WTC11 (cell line): ENCODE measurements at regions not wholly inside any gene's neighbourhood (a gene's known extent, or its start where the extent isn't known, plus 50 kb on each side); places are given as distances from the start of the nearest gene placed in this dataset.

Experiments
- ATAC-seq: fragments of 200-7000 bp; cut with Tn5 transposase; 2 replicates; pipeline ENCODE4 v1.10.0; 2021; ENCODE audit warnings: mild to moderate bottlenecking, moderate library complexity
- CTCF ChIA-PET: fragments of 300-600 bp; sonication (Branson Sonifier 250); formaldehyde crosslinking; loops from one replicate; lab custom pipeline; 2021; ENCODE audit warnings: antibody characterized with exemption; lab: Charles Lee
- POLR2A ChIA-PET: fragments of 350-600 bp; sonication (Branson Sonifier 250); formaldehyde crosslinking; loops from one replicate; lab custom pipeline; 2021; ENCODE audit warnings: antibody characterized with exemption; lab: Charles Lee
- DNase-seq: peaks from one replicate; pipeline ENCODE4 v3.0.0; 2021; ENCODE audit warnings: low spot score
- H3K27ac Mint-ChIP-seq: 2 replicates; pipeline ENCODE4 v1.8.0; 2021; ENCODE audit warnings: mixed read lengths
- H3K27me3 Mint-ChIP-seq: 2 replicates; pipeline ENCODE4 v1.8.0; 2021; ENCODE audit warnings: low read depth, mild to moderate bottlenecking, moderate library complexity, mixed read lengths
- H3K36me3 Mint-ChIP-seq: 2 replicates; pipeline ENCODE4 v1.8.0; 2021; ENCODE audit warnings: mixed read lengths
- H3K4me1 Mint-ChIP-seq: 2 replicates; pipeline ENCODE4 v1.8.0; 2022; ENCODE audit warnings: mixed read lengths
- H3K4me3 Mint-ChIP-seq: 2 replicates; pipeline ENCODE4 v1.8.0; 2021; ENCODE audit warnings: mild to moderate bottlenecking, moderate library complexity, mixed read lengths
- H3K9me3 Mint-ChIP-seq: 2 replicates; pipeline ENCODE4 v1.8.0; 2021; ENCODE audit warnings: mixed read lengths
- CREB1 ChIP-seq: sonication (generic); formaldehyde crosslinking; IDR thresholded peaks from 2 replicates; pipeline ENCODE4 v1.8.0; 2023; ENCODE audit warnings: mild to moderate bottlenecking, missing genetic modification reagents
- CREM ChIP-seq: sonication (generic); formaldehyde crosslinking; IDR thresholded peaks from 2 replicates; pipeline ENCODE4 v1.8.1; 2022; ENCODE audit warnings: mild to moderate bottlenecking, missing genetic modification reagents, moderate library complexity
- MYBL2 ChIP-seq: sonication (generic); formaldehyde crosslinking; IDR thresholded peaks from 2 replicates; pipeline ENCODE4 v1.8.1; 2023; ENCODE audit warnings: mild to moderate bottlenecking, moderate library complexity, missing genetic modification reagents
- OVOL2 ChIP-seq: fragments of 250-450 bp; sonication (Bioruptor Pico); IDR thresholded peaks from 2 replicates; pipeline ENCODE4 v1.9.0; 2021; ENCODE audit warnings: mild to moderate bottlenecking, borderline replicate concordance
- PRRX2 ChIP-seq: fragments of 250-450 bp; sonication (Bioruptor Pico); IDR thresholded peaks from 2 replicates; pipeline ENCODE4 v1.8.0; 2021; ENCODE audit warnings: mild to moderate bottlenecking
- RELA ChIP-seq: sonication (generic); formaldehyde crosslinking; IDR thresholded peaks from 2 replicates; pipeline ENCODE4 v1.8.1; 2022; ENCODE audit warnings: missing genetic modification reagents, mild to moderate bottlenecking, borderline replicate concordance
- TCF7 ChIP-seq: sonication (generic); formaldehyde crosslinking; IDR thresholded peaks from 2 replicates; pipeline ENCODE4 v1.8.0; 2022; ENCODE audit warnings: mild to moderate bottlenecking, low read depth, missing genetic modification reagents, moderate library complexity
- TP53 ChIP-seq: sonication (generic); formaldehyde crosslinking; IDR thresholded peaks from 2 replicates; pipeline ENCODE4 v1.8.1; 2023; ENCODE audit warnings: mild to moderate bottlenecking, missing genetic modification reagents
- ZBTB21 ChIP-seq: sonication (generic); formaldehyde crosslinking; IDR thresholded peaks from 2 replicates; pipeline ENCODE4 v1.8.1; 2023; ENCODE audit warnings: mild to moderate bottlenecking, missing genetic modification reagents, borderline replicate concordance
- ZNF138 ChIP-seq: sonication (generic); formaldehyde crosslinking; conservative IDR thresholded peaks from 2 replicates; pipeline ENCODE4 v1.8.1; 2022; ENCODE audit warnings: mild to moderate bottlenecking, moderate library complexity, missing genetic modification reagents
- ZNF263 ChIP-seq: sonication (generic); formaldehyde crosslinking; IDR thresholded peaks from 2 replicates; pipeline ENCODE4 v1.8.1; 2022; ENCODE audit warnings: low read depth, mild to moderate bottlenecking, moderate library complexity, missing genetic modification reagents
- ZNF396 ChIP-seq: fragments of 250-450 bp; sonication (Bioruptor Pico); IDR thresholded peaks from 2 replicates; pipeline ENCODE4 v1.8.0; 2021; ENCODE audit warnings: mild to moderate bottlenecking, moderate library complexity, borderline replicate concordance
- ZNF416 ChIP-seq: fragments of 250-450 bp; sonication (Bioruptor Pico); IDR thresholded peaks from 2 replicates; pipeline ENCODE4 v1.9.0; 2021; ENCODE audit warnings: mild to moderate bottlenecking, inconsistent platforms
- ZNF423 ChIP-seq: fragments of 250-450 bp; sonication (Bioruptor Pico); IDR thresholded peaks from 2 replicates; pipeline ENCODE4 v2.1.2; 2022; ENCODE audit warnings: mild to moderate bottlenecking, moderate library complexity
- TF ChIP-seq, protein P1 (sequence below): sonication (generic); formaldehyde crosslinking; IDR thresholded peaks from 2 replicates; pipeline ENCODE4 v1.8.1; 2022; ENCODE audit warnings: mild to moderate bottlenecking, moderate library complexity, missing genetic modification reagents
- TF ChIP-seq, protein P2 (sequence below): fragments of 250-450 bp; sonication (Bioruptor Pico); IDR thresholded peaks from 2 replicates; pipeline ENCODE4 v1.9.0; 2021; ENCODE audit warnings: mild to moderate bottlenecking, borderline replicate concordance
- TF ChIP-seq, protein P3 (sequence below): sonication (generic); formaldehyde crosslinking; conservative IDR thresholded peaks from 2 replicates; pipeline ENCODE4 v1.8.1; 2022; ENCODE audit warnings: mild to moderate bottlenecking, missing genetic modification reagents
- TF ChIP-seq, protein P4 (sequence below): fragments of 250-450 bp; sonication (Bioruptor Pico); IDR thresholded peaks from 2 replicates; pipeline ENCODE4 v1.9.0; 2021; ENCODE audit warnings: mild to moderate bottlenecking
- TF ChIP-seq, protein P5 (sequence below): sonication (generic); formaldehyde crosslinking; conservative IDR thresholded peaks from 2 replicates; pipeline ENCODE4 v1.8.1; 2023; ENCODE audit warnings: mild to moderate bottlenecking, low read depth, missing genetic modification reagents, moderate library complexity

DNA sequence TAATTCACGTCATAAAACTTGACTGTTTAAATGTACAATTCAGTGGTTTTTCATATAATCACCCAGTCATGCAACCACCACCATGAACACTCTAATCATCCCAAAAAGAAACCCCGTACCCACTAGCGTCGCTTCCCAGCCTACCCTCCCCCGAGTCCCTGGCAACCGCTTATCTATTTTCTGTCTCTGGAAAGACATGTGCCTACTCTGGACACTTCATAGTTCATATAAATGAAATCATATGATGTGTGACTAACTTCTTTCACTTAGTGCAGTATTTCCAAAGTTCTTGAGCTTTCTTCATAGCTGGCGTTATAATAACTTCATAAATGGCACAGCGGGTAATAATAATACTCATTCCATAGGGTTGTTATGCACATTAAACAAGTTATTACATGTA is 215.2 kb downstream of the MYLK4 start:
- CTCF ChIA-PET, result no interaction called here
- no peaks in the 10 kb centered on the region for H3K27me3 Mint-ChIP-seq
- POLR2A ChIA-PET, result no interaction called here

DNA sequence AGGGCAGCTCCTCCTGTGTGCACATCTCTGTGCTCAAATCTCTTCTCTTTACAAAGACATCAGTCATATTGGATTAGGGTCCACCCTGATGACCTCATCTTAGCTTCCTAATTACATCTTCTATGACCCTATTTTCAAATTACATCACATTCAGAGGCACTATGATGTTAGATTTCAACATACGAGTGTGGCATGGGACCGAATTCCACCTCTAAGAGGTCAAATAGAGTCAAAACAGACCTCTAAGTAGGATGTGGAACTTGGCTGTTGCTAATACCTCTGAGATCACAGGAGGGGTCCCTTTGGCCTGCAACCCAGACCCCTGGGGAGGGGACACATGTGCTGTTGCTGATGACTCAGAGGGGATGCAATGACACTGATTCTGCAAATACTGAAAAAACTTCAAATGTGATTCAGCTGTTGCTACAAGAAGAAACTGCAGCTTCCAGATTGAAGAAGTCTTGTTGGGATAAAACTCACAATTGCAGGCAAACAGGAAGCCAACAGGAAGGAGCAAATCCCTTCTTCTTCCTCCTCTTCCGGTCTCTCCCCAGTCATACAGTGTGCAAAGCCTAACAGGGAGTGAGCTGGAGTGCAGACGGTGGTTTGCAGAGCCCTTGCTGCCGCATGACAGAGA is 216.2 kb downstream of the MYLK4 start:
- H3K4me3 Mint-ChIP-seq, result no peak overlapping the region
- no peak for TF ChIP-seq TP53 (CRISPR knock-in tag)
- TF ChIP-seq TCF7 (CRISPR knock-in tag), result no peak
- TF ChIP-seq PRRX2 (CRISPR knock-in tag), result no peak
- no peak for TF ChIP-seq ZNF396 (CRISPR knock-in tag)
- TF ChIP-seq, protein P1, sequence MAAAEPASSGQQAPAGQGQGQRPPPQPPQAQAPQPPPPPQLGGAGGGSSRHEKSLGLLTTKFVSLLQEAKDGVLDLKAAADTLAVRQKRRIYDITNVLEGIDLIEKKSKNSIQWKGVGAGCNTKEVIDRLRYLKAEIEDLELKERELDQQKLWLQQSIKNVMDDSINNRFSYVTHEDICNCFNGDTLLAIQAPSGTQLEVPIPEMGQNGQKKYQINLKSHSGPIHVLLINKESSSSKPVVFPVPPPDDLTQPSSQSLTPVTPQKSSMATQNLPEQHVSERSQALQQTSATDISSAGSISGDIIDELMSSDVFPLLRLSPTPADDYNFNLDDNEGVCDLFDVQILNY, result no peak
- TF ChIP-seq, protein P2, sequence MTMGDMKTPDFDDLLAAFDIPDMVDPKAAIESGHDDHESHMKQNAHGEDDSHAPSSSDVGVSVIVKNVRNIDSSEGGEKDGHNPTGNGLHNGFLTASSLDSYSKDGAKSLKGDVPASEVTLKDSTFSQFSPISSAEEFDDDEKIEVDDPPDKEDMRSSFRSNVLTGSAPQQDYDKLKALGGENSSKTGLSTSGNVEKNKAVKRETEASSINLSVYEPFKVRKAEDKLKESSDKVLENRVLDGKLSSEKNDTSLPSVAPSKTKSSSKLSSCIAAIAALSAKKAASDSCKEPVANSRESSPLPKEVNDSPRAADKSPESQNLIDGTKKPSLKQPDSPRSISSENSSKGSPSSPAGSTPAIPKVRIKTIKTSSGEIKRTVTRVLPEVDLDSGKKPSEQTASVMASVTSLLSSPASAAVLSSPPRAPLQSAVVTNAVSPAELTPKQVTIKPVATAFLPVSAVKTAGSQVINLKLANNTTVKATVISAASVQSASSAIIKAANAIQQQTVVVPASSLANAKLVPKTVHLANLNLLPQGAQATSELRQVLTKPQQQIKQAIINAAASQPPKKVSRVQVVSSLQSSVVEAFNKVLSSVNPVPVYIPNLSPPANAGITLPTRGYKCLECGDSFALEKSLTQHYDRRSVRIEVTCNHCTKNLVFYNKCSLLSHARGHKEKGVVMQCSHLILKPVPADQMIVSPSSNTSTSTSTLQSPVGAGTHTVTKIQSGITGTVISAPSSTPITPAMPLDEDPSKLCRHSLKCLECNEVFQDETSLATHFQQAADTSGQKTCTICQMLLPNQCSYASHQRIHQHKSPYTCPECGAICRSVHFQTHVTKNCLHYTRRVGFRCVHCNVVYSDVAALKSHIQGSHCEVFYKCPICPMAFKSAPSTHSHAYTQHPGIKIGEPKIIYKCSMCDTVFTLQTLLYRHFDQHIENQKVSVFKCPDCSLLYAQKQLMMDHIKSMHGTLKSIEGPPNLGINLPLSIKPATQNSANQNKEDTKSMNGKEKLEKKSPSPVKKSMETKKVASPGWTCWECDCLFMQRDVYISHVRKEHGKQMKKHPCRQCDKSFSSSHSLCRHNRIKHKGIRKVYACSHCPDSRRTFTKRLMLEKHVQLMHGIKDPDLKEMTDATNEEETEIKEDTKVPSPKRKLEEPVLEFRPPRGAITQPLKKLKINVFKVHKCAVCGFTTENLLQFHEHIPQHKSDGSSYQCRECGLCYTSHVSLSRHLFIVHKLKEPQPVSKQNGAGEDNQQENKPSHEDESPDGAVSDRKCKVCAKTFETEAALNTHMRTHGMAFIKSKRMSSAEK (CRISPR knock-in tag), result no peak
- TF ChIP-seq RELA (CRISPR knock-in tag), result no peak
- no peak for TF ChIP-seq OVOL2
- no peak for TF ChIP-seq ZBTB21
- TF ChIP-seq MYBL2 (CRISPR knock-in tag), result no peak
- TF ChIP-seq ZNF423 (CRISPR knock-in tag), result no peak
- TF ChIP-seq, protein P3, sequence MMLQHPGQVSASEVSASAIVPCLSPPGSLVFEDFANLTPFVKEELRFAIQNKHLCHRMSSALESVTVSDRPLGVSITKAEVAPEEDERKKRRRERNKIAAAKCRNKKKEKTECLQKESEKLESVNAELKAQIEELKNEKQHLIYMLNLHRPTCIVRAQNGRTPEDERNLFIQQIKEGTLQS (CRISPR knock-in tag), result no peak
- H3K36me3 Mint-ChIP-seq, result no peaks in the 10 kb centered on the region
- peaks cover 8% of the 10 kb centered on the region for H3K4me1 Mint-ChIP-seq
- no peak overlapping the region for H3K27ac Mint-ChIP-seq
- ChIA-PET CTCF (no interaction called here), POLR2A (no interaction called here)
- no peaks in the 10 kb centered on the region; the same call in 1 of the 2 replicates for H3K27me3 Mint-ChIP-seq
- H3K9me3 Mint-ChIP-seq, result peaks cover 26% of the 10 kb centered on the region
- ATAC-seq (no peak), DNase-seq (no peak)

More for the DNA sequence above, 215.2 kb downstream of the MYLK4 start:
- Mint-ChIP-seq H3K4me1 (peaks cover 8% of the 10 kb centered on the region), H3K9me3 (peaks cover 21% of the 10 kb centered on the region), H3K27ac (no peak overlapping the region), H3K4me3 (no peak overlapping the region), H3K36me3 (no peaks in the 10 kb centered on the region)
- TF ChIP-seq CREM (no peak), TP53 (CRISPR knock-in tag) (no peak), ZNF423 (CRISPR knock-in tag) (no peak), CREB1 (no peak), ZNF263 (no peak), ZNF138 (CRISPR knock-in tag) (no peak), ZNF416 (CRISPR knock-in tag) (no peak)
- TF ChIP-seq, protein P4, sequence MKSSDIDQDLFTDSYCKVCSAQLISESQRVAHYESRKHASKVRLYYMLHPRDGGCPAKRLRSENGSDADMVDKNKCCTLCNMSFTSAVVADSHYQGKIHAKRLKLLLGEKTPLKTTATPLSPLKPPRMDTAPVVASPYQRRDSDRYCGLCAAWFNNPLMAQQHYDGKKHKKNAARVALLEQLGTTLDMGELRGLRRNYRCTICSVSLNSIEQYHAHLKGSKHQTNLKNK, result no peak
- TF ChIP-seq, protein P5, sequence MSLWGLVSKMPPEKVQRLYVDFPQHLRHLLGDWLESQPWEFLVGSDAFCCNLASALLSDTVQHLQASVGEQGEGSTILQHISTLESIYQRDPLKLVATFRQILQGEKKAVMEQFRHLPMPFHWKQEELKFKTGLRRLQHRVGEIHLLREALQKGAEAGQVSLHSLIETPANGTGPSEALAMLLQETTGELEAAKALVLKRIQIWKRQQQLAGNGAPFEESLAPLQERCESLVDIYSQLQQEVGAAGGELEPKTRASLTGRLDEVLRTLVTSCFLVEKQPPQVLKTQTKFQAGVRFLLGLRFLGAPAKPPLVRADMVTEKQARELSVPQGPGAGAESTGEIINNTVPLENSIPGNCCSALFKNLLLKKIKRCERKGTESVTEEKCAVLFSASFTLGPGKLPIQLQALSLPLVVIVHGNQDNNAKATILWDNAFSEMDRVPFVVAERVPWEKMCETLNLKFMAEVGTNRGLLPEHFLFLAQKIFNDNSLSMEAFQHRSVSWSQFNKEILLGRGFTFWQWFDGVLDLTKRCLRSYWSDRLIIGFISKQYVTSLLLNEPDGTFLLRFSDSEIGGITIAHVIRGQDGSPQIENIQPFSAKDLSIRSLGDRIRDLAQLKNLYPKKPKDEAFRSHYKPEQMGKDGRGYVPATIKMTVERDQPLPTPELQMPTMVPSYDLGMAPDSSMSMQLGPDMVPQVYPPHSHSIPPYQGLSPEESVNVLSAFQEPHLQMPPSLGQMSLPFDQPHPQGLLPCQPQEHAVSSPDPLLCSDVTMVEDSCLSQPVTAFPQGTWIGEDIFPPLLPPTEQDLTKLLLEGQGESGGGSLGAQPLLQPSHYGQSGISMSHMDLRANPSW (CRISPR knock-in tag), result no peak
- no peak for ATAC-seq
- DNase-seq, result no peak
